Right lobe of liver (tissue), 6 donors: ENCODE measurements at regions not wholly inside any gene's neighbourhood (a gene's known extent, or its start where the extent isn't known, plus 50 kb on each side); places are given as distances from the start of the nearest gene placed in this dataset.

Experiments
- ATAC-seq, 4 donors: fragments of 200-7000 bp; cut with Tn5 transposase; one replicate each; pipeline ENCODE4 v1.9.1; 2020; ENCODE audit warnings: mild to moderate bottlenecking in 4 of 4, moderate library complexity in 4 of 4
- DNase-seq, 3 donors: peaks; one replicate each; pipeline ENCODE4 v3.0.0-alpha.2; 2020
- H3K27ac ChIP-seq, 3 donors: fragments of 200-600 bp; one replicate each; pipeline ENCODE4 v1.8.0; 2022
- H3K27me3 ChIP-seq, 2 donors: fragments of 200-600 bp; one replicate each; pipeline ENCODE4 v1.8.0; 2022
- H3K36me3 ChIP-seq, 4 donors: fragments of 200-600 bp; sonication (generic) in 1 of 4; one replicate each; pipeline versions ENCODE4 v1.5.1 to v1.8.0; 2017 to 2022; ENCODE audit warnings: control low read depth in 1 of 4
- H3K4me1 ChIP-seq, 4 donors: fragments of 200-600 bp; sonication (generic) in 1 of 4; one replicate each; pipeline versions ENCODE4 v1.5.1 to v1.8.0; 2017 to 2022; ENCODE audit warnings: control low read depth in 1 of 4
- H3K4me3 ChIP-seq, 3 donors: fragments of 200-600 bp; one replicate each; pipeline ENCODE4 v1.8.0; 2022
- H3K9me3 ChIP-seq, 4 donors: fragments of 200-600 bp; sonication (generic) in 1 of 4; one replicate each; pipeline versions ENCODE4 v1.5.1 to v1.8.0; 2017 to 2022; ENCODE audit warnings: control low read depth in 1 of 4
- CTCF ChIP-seq, 4 donors: fragments of 200-600 bp in 3 of 4; fragments of 450-650 bp in 1 of 4; IDR thresholded peaks; one replicate each; pipeline versions ENCODE4 v1.5.1 to v1.8.0; 2016 to 2022; ENCODE audit warnings: antibody characterized with exemption in 4 of 4, mild to moderate bottlenecking in 2 of 4
- POLR2A ChIP-seq: fragments of 450-650 bp; IDR thresholded peaks from one replicate; pipeline ENCODE4 v1.6.1; 2017; ENCODE audit warnings: antibody characterized with exemption, mild to moderate bottlenecking
- WGBS: methylation state at CpG from one replicate; pipeline ENCODE4 v1.1.6; 2018; ENCODE audit warnings: low coverage, low lambda C conversion rate; ENCODE audit not compliant: insufficient coverage; ENCODE audit errors: missing lambda C conversion rate; 5-methylcytosine and 5-hydroxymethylcytosine counted together
- intact Hi-C, 2 donors: fragments of 100-400 bp; cut with DNase I; formaldehyde crosslinking; loops; one replicate each; pipeline versions ENCODE4 v1.11.2 to v1.14.1; 2022
- donor health status: DM: no; HTN: yes; CAD: no.
- donor health status: DM: no; HTN: no; CAD: no.
- donor health status: DM: no; HTN: no; CAD: no.
- donor health status: DM: no; HTN: yes; CAD: no.
- donor health status: DM: no; HTN: yes; CAD: no.

- H3K9me3 ChIP-seq: no peaks in the 10 kb centered on the region
- H3K4me1 ChIP-seq: no peaks in the 10 kb centered on the region
- H3K36me3 ChIP-seq: no peaks in the 10 kb centered on the region
- 80% methylated on average over 1 of the region's 1 CpG for WGBS
- DNase-seq (no peak), ATAC-seq (no peak)
- intact Hi-C loops: no loop called here
- H3K27me3 ChIP-seq: no peaks in the 10 kb centered on the region
- no peak for TF ChIP-seq CTCF (IDR thresholded peaks at IDR 0.05)
- no peak for TF ChIP-seq POLR2A
- H3K4me3 ChIP-seq: no peak overlapping the region
- no peak overlapping the region for H3K27ac ChIP-seq
Measured at GRCh38 chr4:93996895-93997294, 168.3 kb downstream of the ATOH1 start.

GRCh38 chr4:94000559-94000958, 172.0 kb downstream of the ATOH1 start:
- H3K27me3 ChIP-seq: no peaks in the 10 kb centered on the region
- no peak for TF ChIP-seq POLR2A
- DNase-seq (no peak), ATAC-seq (no peak)
- WGBS: 6% methylated on average over 1 of the region's 1 CpG
- H3K4me3 ChIP-seq: no peak overlapping the region
- intact Hi-C loops: no loop called here
- H3K9me3 ChIP-seq: no peaks in the 10 kb centered on the region
- H3K27ac ChIP-seq: no peak overlapping the region
- H3K36me3 ChIP-seq: no peaks in the 10 kb centered on the region
- H3K4me1 ChIP-seq: no peaks in the 10 kb centered on the region

DNA sequence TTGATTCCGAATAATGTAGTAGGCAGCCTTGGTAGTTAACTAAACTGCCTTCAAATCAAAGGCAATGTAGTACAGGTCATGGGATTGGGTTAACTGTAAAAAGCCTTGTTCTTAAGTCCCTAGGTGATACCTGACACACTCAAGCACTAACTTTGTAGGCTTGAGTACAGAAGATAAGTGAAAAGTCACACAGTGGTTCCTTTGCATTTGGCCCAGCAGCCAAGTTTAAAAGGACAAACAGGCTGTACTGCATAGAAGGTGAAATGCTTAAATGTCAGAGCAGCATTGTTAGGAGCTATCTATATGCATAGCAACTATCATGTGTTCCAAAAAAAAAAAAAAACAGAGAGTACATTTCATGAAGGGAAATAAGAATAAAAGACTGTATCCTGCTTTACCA, 178.4 kb downstream of the ATOH1 start:
- DNase-seq (no peak), ATAC-seq (no peak)
- WGBS: 71% methylated on average over 1 of the region's 1 CpG
- Histone ChIP-seq H3K27me3 (no peaks in the 10 kb centered on the region), H3K4me3 (no peak overlapping the region), H3K27ac (no peak overlapping the region), H3K36me3 (no peaks in the 10 kb centered on the region), H3K9me3 (no peaks in the 10 kb centered on the region), H3K4me1 (no peaks in the 10 kb centered on the region)
- no peak for TF ChIP-seq POLR2A
- no peak for TF ChIP-seq CTCF (IDR thresholded peaks at IDR 0.05)
- intact Hi-C loops: no loop called here

DNA sequence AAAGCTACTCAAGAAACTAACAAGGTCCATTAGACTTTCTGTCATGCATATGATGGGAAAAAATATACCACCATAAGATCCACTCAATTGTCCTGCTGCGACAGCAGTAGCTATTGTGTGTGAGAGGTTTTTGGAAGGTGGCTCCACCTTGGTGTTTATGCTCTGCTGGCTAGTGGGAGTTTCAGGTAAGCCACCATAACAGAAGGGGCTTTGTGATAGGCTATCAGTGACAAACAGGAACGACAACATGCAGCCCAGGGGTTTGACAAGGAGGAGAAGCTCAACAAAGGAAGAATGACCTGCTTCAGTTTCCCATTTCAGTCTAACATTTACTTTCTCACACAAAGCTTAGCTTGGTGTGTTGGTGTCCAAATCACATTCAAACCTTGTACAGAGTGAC, 182.6 kb downstream of the ATOH1 start:
- Histone ChIP-seq H3K36me3 (no peaks in the 10 kb centered on the region), H3K4me1 (no peaks in the 10 kb centered on the region), H3K9me3 (peaks cover 0 to under 1% (median 0%) of the 10 kb centered on the region in 4 donors), H3K27ac (no peak overlapping the region), H3K4me3 (no peak overlapping the region), H3K27me3 (no peaks in the 10 kb centered on the region)
- 32% methylated on average over 2 of the region's 2 CpGs for WGBS
- no peak for ATAC-seq
- TF ChIP-seq POLR2A (no peak), CTCF (IDR thresholded peaks at IDR 0.05) (no peak)
- intact Hi-C loops: no loop called here
- DNase-seq: no peak

- intact Hi-C loops: no loop called here
- H3K27me3 ChIP-seq: no peaks in the 10 kb centered on the region
- H3K27ac ChIP-seq: no peak overlapping the region
- no peaks in the 10 kb centered on the region for H3K36me3 ChIP-seq
- 65% methylated on average over 3 of the region's 3 CpGs for WGBS
- TF ChIP-seq CTCF (IDR thresholded peaks at IDR 0.05) (no peak), POLR2A (no peak)
- peaks cover 0 to 2% (median 0%) of the 10 kb centered on the region in 4 donors for H3K9me3 ChIP-seq
- no peak overlapping the region for H3K4me3 ChIP-seq
- no peak for ATAC-seq
- no peak for DNase-seq
- H3K4me1 ChIP-seq: no peaks in the 10 kb centered on the region
Measured at GRCh38 chr4:94014484-94015136, 186.1 kb downstream of the ATOH1 start.
